Neural cell (in vitro differentiated cells): ENCODE measurements at regions not wholly inside any gene's neighbourhood (a gene's known extent, or its start where the extent isn't known, plus 50 kb on each side); places are given as distances from the start of the nearest gene placed in this dataset.
"Not testable (repeated sequence)": the region's sequence is repeated elsewhere in the genome, so short reads cannot be mapped to it uniquely, and the experiment has no call there.

Source experiments
- POLR2AphosphoS5 ChIP-seq: IDR thresholded peaks from 2 replicates; pipeline ENCODE4 v1.6.1; 2012
- TAF1 ChIP-seq: IDR thresholded peaks from 2 replicates; pipeline ENCODE4 v1.6.1; 2012; ENCODE audit warnings: low read depth
- TF ChIP-seq, protein P1 (sequence below): IDR thresholded peaks from 2 replicates; pipeline ENCODE4 v1.6.1; 2012; ENCODE audit warnings: borderline replicate concordance
- TF ChIP-seq, protein P2 (sequence below): fragments of 450-650 bp; IDR thresholded peaks from 2 replicates; pipeline ENCODE4 v1.5.1; 2014; ENCODE audit warnings: antibody characterized with exemption, mild to moderate bottlenecking, moderate library complexity; ENCODE audit not compliant: poor library complexity, severe bottlenecking

DNA sequence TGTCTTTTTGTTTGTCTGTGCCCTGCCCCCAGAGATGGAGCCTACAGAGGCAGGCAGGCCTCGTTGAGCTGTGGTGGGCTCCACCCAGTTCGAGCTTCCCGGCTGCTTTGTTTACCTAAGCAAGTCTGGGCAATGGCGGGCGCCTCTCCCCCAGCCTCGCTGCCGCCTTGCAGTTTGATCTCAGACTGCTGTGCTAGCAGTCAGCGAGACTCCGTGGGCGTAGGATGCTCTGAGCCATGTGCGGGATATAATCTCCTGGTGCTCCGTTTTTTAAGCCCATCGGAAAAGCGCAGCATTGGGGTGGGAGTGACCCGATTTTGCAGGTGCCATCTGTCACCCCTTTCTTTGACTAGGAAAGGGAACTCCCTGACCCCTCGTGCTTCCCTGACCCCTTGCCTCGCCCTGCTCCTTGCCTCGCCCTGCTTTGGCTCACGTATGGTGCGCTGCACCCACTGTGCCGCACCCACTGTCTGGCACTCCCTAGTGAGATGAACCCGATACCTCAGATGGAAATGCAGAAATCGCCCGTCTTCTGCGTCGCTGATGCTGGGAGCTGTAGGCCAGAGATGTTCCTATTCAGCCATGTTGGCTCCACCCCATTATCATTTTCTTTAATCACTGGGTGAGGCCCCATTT is 269.0 kb upstream of the RBMS1 start:
- TF ChIP-seq, protein P1, sequence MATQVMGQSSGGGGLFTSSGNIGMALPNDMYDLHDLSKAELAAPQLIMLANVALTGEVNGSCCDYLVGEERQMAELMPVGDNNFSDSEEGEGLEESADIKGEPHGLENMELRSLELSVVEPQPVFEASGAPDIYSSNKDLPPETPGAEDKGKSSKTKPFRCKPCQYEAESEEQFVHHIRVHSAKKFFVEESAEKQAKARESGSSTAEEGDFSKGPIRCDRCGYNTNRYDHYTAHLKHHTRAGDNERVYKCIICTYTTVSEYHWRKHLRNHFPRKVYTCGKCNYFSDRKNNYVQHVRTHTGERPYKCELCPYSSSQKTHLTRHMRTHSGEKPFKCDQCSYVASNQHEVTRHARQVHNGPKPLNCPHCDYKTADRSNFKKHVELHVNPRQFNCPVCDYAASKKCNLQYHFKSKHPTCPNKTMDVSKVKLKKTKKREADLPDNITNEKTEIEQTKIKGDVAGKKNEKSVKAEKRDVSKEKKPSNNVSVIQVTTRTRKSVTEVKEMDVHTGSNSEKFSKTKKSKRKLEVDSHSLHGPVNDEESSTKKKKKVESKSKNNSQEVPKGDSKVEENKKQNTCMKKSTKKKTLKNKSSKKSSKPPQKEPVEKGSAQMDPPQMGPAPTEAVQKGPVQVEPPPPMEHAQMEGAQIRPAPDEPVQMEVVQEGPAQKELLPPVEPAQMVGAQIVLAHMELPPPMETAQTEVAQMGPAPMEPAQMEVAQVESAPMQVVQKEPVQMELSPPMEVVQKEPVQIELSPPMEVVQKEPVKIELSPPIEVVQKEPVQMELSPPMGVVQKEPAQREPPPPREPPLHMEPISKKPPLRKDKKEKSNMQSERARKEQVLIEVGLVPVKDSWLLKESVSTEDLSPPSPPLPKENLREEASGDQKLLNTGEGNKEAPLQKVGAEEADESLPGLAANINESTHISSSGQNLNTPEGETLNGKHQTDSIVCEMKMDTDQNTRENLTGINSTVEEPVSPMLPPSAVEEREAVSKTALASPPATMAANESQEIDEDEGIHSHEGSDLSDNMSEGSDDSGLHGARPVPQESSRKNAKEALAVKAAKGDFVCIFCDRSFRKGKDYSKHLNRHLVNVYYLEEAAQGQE: not testable (repeated sequence)
- TF ChIP-seq TAF1, POLR2AphosphoS5: not testable (repeated sequence)
- TF ChIP-seq, protein P2, sequence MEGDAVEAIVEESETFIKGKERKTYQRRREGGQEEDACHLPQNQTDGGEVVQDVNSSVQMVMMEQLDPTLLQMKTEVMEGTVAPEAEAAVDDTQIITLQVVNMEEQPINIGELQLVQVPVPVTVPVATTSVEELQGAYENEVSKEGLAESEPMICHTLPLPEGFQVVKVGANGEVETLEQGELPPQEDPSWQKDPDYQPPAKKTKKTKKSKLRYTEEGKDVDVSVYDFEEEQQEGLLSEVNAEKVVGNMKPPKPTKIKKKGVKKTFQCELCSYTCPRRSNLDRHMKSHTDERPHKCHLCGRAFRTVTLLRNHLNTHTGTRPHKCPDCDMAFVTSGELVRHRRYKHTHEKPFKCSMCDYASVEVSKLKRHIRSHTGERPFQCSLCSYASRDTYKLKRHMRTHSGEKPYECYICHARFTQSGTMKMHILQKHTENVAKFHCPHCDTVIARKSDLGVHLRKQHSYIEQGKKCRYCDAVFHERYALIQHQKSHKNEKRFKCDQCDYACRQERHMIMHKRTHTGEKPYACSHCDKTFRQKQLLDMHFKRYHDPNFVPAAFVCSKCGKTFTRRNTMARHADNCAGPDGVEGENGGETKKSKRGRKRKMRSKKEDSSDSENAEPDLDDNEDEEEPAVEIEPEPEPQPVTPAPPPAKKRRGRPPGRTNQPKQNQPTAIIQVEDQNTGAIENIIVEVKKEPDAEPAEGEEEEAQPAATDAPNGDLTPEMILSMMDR: not testable (repeated sequence)
